ENCODE measurements at regions not wholly inside any gene's neighbourhood (a gene's known extent, or its start where the extent isn't known, plus 50 kb on each side); places are given as distances from the start of the nearest gene placed in this dataset.
"Not testable (repeated sequence)": the region's sequence is repeated elsewhere in the genome, so short reads cannot be mapped to it uniquely, and the experiment has no call there.

GRCh38 chr7:136263112-136263860 is 286.1 kb upstream of the MTPN start:
- H3K36me3 ChIP-seq (ENCODE audit: control insufficient read depth in 2 of 4, insufficient read depth in 4 of 4, low read length in 3 of 4); FAIRE-seq: not testable (repeated sequence)

GRCh38 chr7:136260591-136260990 is 283.4 kb upstream of the MTPN start:
- POLR2A ChIA-PET (ENCODE audit: partially characterized antibody); H2AK5ac ChIP-seq (ENCODE audit: low read depth, low read length); H4K20me1 ChIP-seq (replicated peaks in 1 of 2; ENCODE audit: control insufficient read depth in 1 of 2, insufficient read depth in 2 of 2, low read length in 2 of 2); H3K4me3 ChIP-seq (ENCODE audit: extremely low read depth in 1 of 4, insufficient read depth in 2 of 4, low read depth in 3 of 4, low read length in 4 of 4); H2BK120ac ChIP-seq (replicated peaks; ENCODE audit: low read depth, low read length); FAIRE-seq; H3K9ac ChIP-seq (replicated peaks in 1 of 4; ENCODE audit: extremely low read depth in 1 of 4, low read depth in 3 of 4, low read length in 3 of 4); H3K56ac ChIP-seq (replicated peaks; ENCODE audit: insufficient read length, low read depth, low read length); H2BK12ac ChIP-seq (ENCODE audit: low read depth, low read length); H3K4me1 ChIP-seq (replicated peaks in 1 of 4; ENCODE audit: control insufficient read depth in 3 of 4, insufficient read depth in 4 of 4, low read length in 3 of 4); H3K79me1 ChIP-seq (ENCODE audit: low read depth, low read length); H3K79me2 ChIP-seq (ENCODE audit: control insufficient read depth in 1 of 2, insufficient read depth in 2 of 2, low read length in 2 of 2); H2BK5ac ChIP-seq (ENCODE audit: low read depth, low read length); H2AFZ ChIP-seq (ENCODE audit: low read length); H3K14ac ChIP-seq (ENCODE audit: insufficient read length); H3K36me3 ChIP-seq (ENCODE audit: control insufficient read depth in 2 of 4, insufficient read depth in 4 of 4, low read length in 3 of 4); H3K4ac ChIP-seq (replicated peaks; ENCODE audit: insufficient read length, low read depth, low read length); H3K23me2 ChIP-seq (ENCODE audit: low read depth, low read length); H4K8ac ChIP-seq (ENCODE audit: extremely low read depth, insufficient read depth, low read length); H3K23ac ChIP-seq (ENCODE audit: insufficient read length); H3K18ac ChIP-seq (ENCODE audit: extremely low read depth, low read length); H3K27me3 ChIP-seq (replicated peaks in 1 of 4; ENCODE audit: control insufficient read depth in 3 of 4, extremely low read depth in 1 of 4, insufficient read depth in 3 of 4, low read length in 3 of 4); H3K4me2 ChIP-seq (ENCODE audit: insufficient read depth in 1 of 2, low read depth in 2 of 2, low read length in 2 of 2); H4K5ac ChIP-seq (ENCODE audit: insufficient read length, low read depth, low read length); H2BK20ac ChIP-seq (ENCODE audit: low read length); H2BK15ac ChIP-seq (ENCODE audit: low read length); DNase-seq (ENCODE audit: low read depth in 1 of 2, low spot score in 2 of 2); CTCF ChIA-PET (ENCODE audit: partially characterized antibody); H3K27ac ChIP-seq (ENCODE audit: low read depth, low read length); H4K91ac ChIP-seq (replicated peaks; ENCODE audit: insufficient read length, low read length): not testable (repeated sequence)
- 100% methylated on average over 3 of the region's 3 CpGs; no CpG with 5 or more reads in 1 of the 2 experiments for WGBS, 2 experiments (ENCODE audit: extremely low coverage in 1 of 2, insufficient coverage in 1 of 2, insufficient read length in 1 of 2, insufficient replicate concordance in 2 of 2, low coverage in 1 of 2, low lambda C conversion rate in 2 of 2, missing lambda C conversion rate in 1 of 2)
- H3K9me3 ChIP-seq (ENCODE audit: insufficient read depth in 2 of 2, low read depth in 1 of 2, low read length in 1 of 2), result peaks cover 18 to 31% of the 10 kb centered on the region in 2 experiments

More at GRCh38 chr7:136263112-136263860, 286.1 kb upstream of the MTPN start:
- H3K18ac ChIP-seq (ENCODE audit: extremely low read depth, low read length); H4K91ac ChIP-seq (replicated peaks; ENCODE audit: insufficient read length, low read length); H4K20me1 ChIP-seq (replicated peaks in 1 of 2; ENCODE audit: control insufficient read depth in 1 of 2, insufficient read depth in 2 of 2, low read length in 2 of 2); H2BK12ac ChIP-seq (ENCODE audit: low read depth, low read length); H3K4me3 ChIP-seq (ENCODE audit: extremely low read depth in 1 of 4, insufficient read depth in 2 of 4, low read depth in 3 of 4, low read length in 4 of 4); H2BK5ac ChIP-seq (ENCODE audit: low read depth, low read length); H3K79me1 ChIP-seq (ENCODE audit: low read depth, low read length); H2BK15ac ChIP-seq (ENCODE audit: low read length); H3K4me2 ChIP-seq (ENCODE audit: insufficient read depth in 1 of 2, low read depth in 2 of 2, low read length in 2 of 2); H2BK120ac ChIP-seq (replicated peaks; ENCODE audit: low read depth, low read length); H3K4ac ChIP-seq (replicated peaks; ENCODE audit: insufficient read length, low read depth, low read length); H3K23me2 ChIP-seq (ENCODE audit: low read depth, low read length); H4K5ac ChIP-seq (ENCODE audit: insufficient read length, low read depth, low read length); H3K27ac ChIP-seq (ENCODE audit: low read depth, low read length); H3K56ac ChIP-seq (replicated peaks; ENCODE audit: insufficient read length, low read depth, low read length); H2BK20ac ChIP-seq (ENCODE audit: low read length); H3K9ac ChIP-seq (replicated peaks in 1 of 4; ENCODE audit: extremely low read depth in 1 of 4, low read depth in 3 of 4, low read length in 3 of 4); H4K8ac ChIP-seq (ENCODE audit: extremely low read depth, insufficient read depth, low read length); H3K27me3 ChIP-seq (replicated peaks in 1 of 4; ENCODE audit: control insufficient read depth in 3 of 4, extremely low read depth in 1 of 4, insufficient read depth in 3 of 4, low read length in 3 of 4); H3K14ac ChIP-seq (ENCODE audit: insufficient read length); H2AFZ ChIP-seq (ENCODE audit: low read length); H2AK5ac ChIP-seq (ENCODE audit: low read depth, low read length); DNase-seq (ENCODE audit: low read depth in 1 of 2, low spot score in 2 of 2); H3K4me1 ChIP-seq (replicated peaks in 1 of 4; ENCODE audit: control insufficient read depth in 3 of 4, insufficient read depth in 4 of 4, low read length in 3 of 4); H3K23ac ChIP-seq (ENCODE audit: insufficient read length); POLR2A ChIA-PET (ENCODE audit: partially characterized antibody); H3K79me2 ChIP-seq (ENCODE audit: control insufficient read depth in 1 of 2, insufficient read depth in 2 of 2, low read length in 2 of 2): not testable (repeated sequence)
- H3K9me3 ChIP-seq (ENCODE audit: insufficient read depth in 2 of 2, low read depth in 1 of 2, low read length in 1 of 2), result peaks cover 22 to 37% of the 10 kb centered on the region in 2 experiments
- CTCF ChIA-PET (ENCODE audit: partially characterized antibody), result interaction anchor here (0.5 kb wide), 1 partner anchor 46 kb away, joined by 3 read pairs; no protein-coding TSS in a partner anchor
- 82% methylated on average over 4 of the region's 4 CpGs; no CpG with 5 or more reads in 1 of the 2 experiments for WGBS, 2 experiments (ENCODE audit: extremely low coverage in 1 of 2, insufficient coverage in 1 of 2, insufficient read length in 1 of 2, insufficient replicate concordance in 2 of 2, low coverage in 1 of 2, low lambda C conversion rate in 2 of 2, missing lambda C conversion rate in 1 of 2)
